ENCODE measurements at regions not wholly inside any gene's neighbourhood (a gene's known extent, or its start where the extent isn't known, plus 50 kb on each side); places are given as distances from the start of the nearest gene placed in this dataset.

- TF ChIP-seq, protein P1, sequence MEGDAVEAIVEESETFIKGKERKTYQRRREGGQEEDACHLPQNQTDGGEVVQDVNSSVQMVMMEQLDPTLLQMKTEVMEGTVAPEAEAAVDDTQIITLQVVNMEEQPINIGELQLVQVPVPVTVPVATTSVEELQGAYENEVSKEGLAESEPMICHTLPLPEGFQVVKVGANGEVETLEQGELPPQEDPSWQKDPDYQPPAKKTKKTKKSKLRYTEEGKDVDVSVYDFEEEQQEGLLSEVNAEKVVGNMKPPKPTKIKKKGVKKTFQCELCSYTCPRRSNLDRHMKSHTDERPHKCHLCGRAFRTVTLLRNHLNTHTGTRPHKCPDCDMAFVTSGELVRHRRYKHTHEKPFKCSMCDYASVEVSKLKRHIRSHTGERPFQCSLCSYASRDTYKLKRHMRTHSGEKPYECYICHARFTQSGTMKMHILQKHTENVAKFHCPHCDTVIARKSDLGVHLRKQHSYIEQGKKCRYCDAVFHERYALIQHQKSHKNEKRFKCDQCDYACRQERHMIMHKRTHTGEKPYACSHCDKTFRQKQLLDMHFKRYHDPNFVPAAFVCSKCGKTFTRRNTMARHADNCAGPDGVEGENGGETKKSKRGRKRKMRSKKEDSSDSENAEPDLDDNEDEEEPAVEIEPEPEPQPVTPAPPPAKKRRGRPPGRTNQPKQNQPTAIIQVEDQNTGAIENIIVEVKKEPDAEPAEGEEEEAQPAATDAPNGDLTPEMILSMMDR (IDR thresholded peaks at IDR 0.05; ENCODE audit: low read depth, low read length, poor library complexity, severe bottlenecking) = no peak
- TF ChIP-seq EZH2phosphoT487 (IDR thresholded peaks at IDR 0.05; ENCODE audit: borderline replicate concordance, low read length) = no peak
Measured at GRCh38 chr3:193825617-193826016, 232.6 kb downstream of the OPA1 start.
